Lower leg skin (tissue), 3 donors: ENCODE measurements at regions not wholly inside any gene's neighbourhood (a gene's known extent, or its start where the extent isn't known, plus 50 kb on each side); places are given as distances from the start of the nearest gene placed in this dataset.

Experiments used
- CTCF ChIP-seq, 3 donors: fragments of 450-650 bp; IDR thresholded peaks; one replicate each; pipeline ENCODE4 v1.5.1; 2016; ENCODE audit warnings: antibody characterized with exemption in 3 of 3, mild to moderate bottlenecking in 3 of 3, moderate library complexity in 2 of 3
- POLR2A ChIP-seq, 2 donors: fragments of 450-650 bp; IDR thresholded peaks; one replicate each; pipeline ENCODE4 v1.6.1; 2016 to 2017; ENCODE audit warnings: antibody characterized with exemption in 2 of 2, mild to moderate bottlenecking in 1 of 2, moderate library complexity in 1 of 2

GRCh38 chr18:60987963-60988362, 345.3 kb upstream of the CDH20 start:
- TF ChIP-seq CTCF (IDR thresholded peaks at IDR 0.05) (no peak), POLR2A (IDR thresholded peaks at IDR 0.05) (no peak)
